Gastrocnemius medialis (tissue), 4 donors: ENCODE measurements at regions not wholly inside any gene's neighbourhood (a gene's known extent, or its start where the extent isn't known, plus 50 kb on each side); places are given as distances from the start of the nearest gene placed in this dataset.
"Not testable (repeated sequence)": the region's sequence is repeated elsewhere in the genome, so short reads cannot be mapped to it uniquely, and the experiment has no call there.

ENCODE experiments used
- POLR2A ChIP-seq, 2 donors: fragments of 450-650 bp; IDR thresholded peaks; one replicate each; pipeline ENCODE4 v1.6.1; 2017; ENCODE audit warnings: antibody characterized with exemption in 2 of 2, mild to moderate bottlenecking in 2 of 2, moderate library complexity in 2 of 2
- TF ChIP-seq, protein P1 (sequence below), 5 experiments: fragments of 450-650 bp in 3 of 5; fragments of 200-600 bp in 2 of 5; sonication (generic) in 2 of 5; IDR thresholded peaks in 4 of 5; conservative IDR thresholded peaks in 1 of 5; 1 replicate in 4 of 5; 2 replicates in 1 of 5; pipeline ENCODE4 v1.5.1; 2016 to 2019; ENCODE audit warnings: antibody characterized with exemption in 5 of 5, mild to moderate bottlenecking in 3 of 5, moderate library complexity in 3 of 5

DNA sequence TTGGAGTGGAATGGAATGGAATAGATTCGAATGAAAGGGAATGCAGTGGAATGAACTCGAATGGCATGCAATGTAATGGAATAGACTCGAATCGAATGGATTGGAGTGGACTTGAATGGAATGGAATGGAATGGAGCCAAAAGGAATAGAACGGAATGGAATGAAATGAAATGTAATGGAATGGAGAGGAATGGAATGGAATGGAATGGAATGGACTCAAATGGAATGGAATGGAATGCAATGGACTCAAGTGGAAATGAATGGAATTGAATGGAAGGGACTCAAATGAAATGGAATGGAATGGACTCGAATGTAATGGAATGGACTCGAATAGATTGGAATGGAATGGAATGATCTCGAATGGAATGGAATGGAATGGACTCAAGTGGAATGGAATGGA is 231.3 kb downstream of the CCT8L2 start:
- TF ChIP-seq, protein P1, sequence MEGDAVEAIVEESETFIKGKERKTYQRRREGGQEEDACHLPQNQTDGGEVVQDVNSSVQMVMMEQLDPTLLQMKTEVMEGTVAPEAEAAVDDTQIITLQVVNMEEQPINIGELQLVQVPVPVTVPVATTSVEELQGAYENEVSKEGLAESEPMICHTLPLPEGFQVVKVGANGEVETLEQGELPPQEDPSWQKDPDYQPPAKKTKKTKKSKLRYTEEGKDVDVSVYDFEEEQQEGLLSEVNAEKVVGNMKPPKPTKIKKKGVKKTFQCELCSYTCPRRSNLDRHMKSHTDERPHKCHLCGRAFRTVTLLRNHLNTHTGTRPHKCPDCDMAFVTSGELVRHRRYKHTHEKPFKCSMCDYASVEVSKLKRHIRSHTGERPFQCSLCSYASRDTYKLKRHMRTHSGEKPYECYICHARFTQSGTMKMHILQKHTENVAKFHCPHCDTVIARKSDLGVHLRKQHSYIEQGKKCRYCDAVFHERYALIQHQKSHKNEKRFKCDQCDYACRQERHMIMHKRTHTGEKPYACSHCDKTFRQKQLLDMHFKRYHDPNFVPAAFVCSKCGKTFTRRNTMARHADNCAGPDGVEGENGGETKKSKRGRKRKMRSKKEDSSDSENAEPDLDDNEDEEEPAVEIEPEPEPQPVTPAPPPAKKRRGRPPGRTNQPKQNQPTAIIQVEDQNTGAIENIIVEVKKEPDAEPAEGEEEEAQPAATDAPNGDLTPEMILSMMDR (IDR thresholded peaks at IDR 0.05 in 4 of 5, conservative IDR thresholded peaks at IDR 0.05 in 1 of 5) = not testable (repeated sequence)
- not testable (repeated sequence) for TF ChIP-seq POLR2A (IDR thresholded peaks at IDR 0.05)
